ENCODE measurements at regions not wholly inside any gene's neighbourhood (a gene's known extent, or its start where the extent isn't known, plus 50 kb on each side); places are given as distances from the start of the nearest gene placed in this dataset.

DNA sequence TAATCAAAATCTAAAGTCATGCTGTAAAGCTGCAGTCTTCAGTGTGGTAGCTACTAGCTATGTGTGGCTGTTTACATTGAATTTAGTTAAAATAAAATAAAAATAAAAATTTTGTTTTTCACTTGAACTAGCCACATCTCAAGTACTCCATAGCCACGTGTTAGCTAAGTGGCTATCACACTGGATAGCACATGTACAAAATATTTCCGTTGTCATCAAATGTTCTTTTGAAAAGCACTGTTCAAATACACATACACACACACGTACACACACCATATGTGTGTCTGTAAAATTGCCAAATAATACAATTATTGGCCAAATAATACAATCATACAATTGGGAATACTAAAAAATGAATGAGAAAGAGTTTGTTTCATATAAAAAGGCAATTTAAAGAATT is 778.2 kb upstream of the FLRT2 start:
- Histone ChIP-seq H3K4me1 (ENCODE audit: control insufficient read depth, insufficient read depth, low read depth, low read length) (no peaks in the 10 kb centered on the region), H3K36me3 (ENCODE audit: control insufficient read depth in 1 of 2, insufficient read depth in 2 of 2, low read depth in 1 of 2, low read length in 2 of 2) (no peaks in the 10 kb centered on the region), H3K4me3 (ENCODE audit: insufficient read depth in 1 of 2, low read depth in 1 of 2, low read length in 2 of 2) (no peak overlapping the region), H3K9me3 (ENCODE audit: control insufficient read depth, low read length) (no peaks in the 10 kb centered on the region), H4K91ac (ENCODE audit: low read length) (no peak overlapping the region), H3K4me2 (ENCODE audit: low read length, poor library complexity, severe bottlenecking) (no peak overlapping the region), H3K4ac (ENCODE audit: low read depth in 1 of 2, low read length in 2 of 2) (no peak overlapping the region), H4K8ac (ENCODE audit: low read length) (no peak overlapping the region), H2BK5ac (ENCODE audit: low read depth, low read length, poor library complexity, severe bottlenecking) (no peak overlapping the region), H3K9ac (ENCODE audit: low read length) (no peak overlapping the region), H3K27ac (ENCODE audit: low read length, poor library complexity, severe bottlenecking) (no peak overlapping the region), H3K18ac (ENCODE audit: low read depth in 1 of 2, low read length in 2 of 2) (no peak overlapping the region), H2BK12ac (ENCODE audit: low read length in 2 of 2) (no peak overlapping the region), H3K23ac (ENCODE audit: low read length in 2 of 2) (no peak overlapping the region), H2BK15ac (ENCODE audit: low read depth, poor library complexity, severe bottlenecking) (no peak overlapping the region), H3K79me1 (replicated peaks; ENCODE audit: low read length, poor library complexity, severe bottlenecking) (no peaks in the 10 kb centered on the region), H2BK120ac (ENCODE audit: low read depth, low read length) (no peak overlapping the region), H3K14ac (ENCODE audit: low read length in 2 of 2) (no peak overlapping the region), H2AK5ac (ENCODE audit: low read length, severe bottlenecking) (no peak overlapping the region), H3K27me3 (ENCODE audit: control insufficient read depth in 1 of 2, insufficient read depth in 1 of 2, low read length in 2 of 2) (no peaks in the 10 kb centered on the region), H2AFZ (ENCODE audit: low read depth, low read length) (no peak overlapping the region)
- no peak for DNase-seq
- 91% methylated on average over 2 of the region's 3 CpGs for WGBS

- H2BK12ac ChIP-seq (ENCODE audit: low read length in 2 of 2) = no peak overlapping the region
- H2AK5ac ChIP-seq (ENCODE audit: low read length, severe bottlenecking) = no peak overlapping the region
- H4K8ac ChIP-seq (ENCODE audit: low read length) = no peak overlapping the region
- no peak for DNase-seq
- no peaks in the 10 kb centered on the region for H3K4me1 ChIP-seq (ENCODE audit: control insufficient read depth, insufficient read depth, low read depth, low read length)
- no peak overlapping the region for H4K91ac ChIP-seq (ENCODE audit: low read length)
- no peak overlapping the region for H3K9ac ChIP-seq (ENCODE audit: low read length)
- H3K27me3 ChIP-seq (ENCODE audit: control insufficient read depth in 1 of 2, insufficient read depth in 1 of 2, low read length in 2 of 2) = no peaks in the 10 kb centered on the region
- 79% methylated on average over 2 of the region's 5 CpGs for WGBS
- H3K4me3 ChIP-seq (ENCODE audit: insufficient read depth in 1 of 2, low read depth in 1 of 2, low read length in 2 of 2) = no peak overlapping the region
- no peak overlapping the region for H3K23ac ChIP-seq (ENCODE audit: low read length in 2 of 2)
- no peak overlapping the region for H2BK120ac ChIP-seq (ENCODE audit: low read depth, low read length)
- H3K79me1 ChIP-seq (replicated peaks; ENCODE audit: low read length, poor library complexity, severe bottlenecking) = no peaks in the 10 kb centered on the region
- H3K14ac ChIP-seq (ENCODE audit: low read length in 2 of 2) = no peak overlapping the region
- no peaks in the 10 kb centered on the region for H3K36me3 ChIP-seq (ENCODE audit: control insufficient read depth in 1 of 2, insufficient read depth in 2 of 2, low read depth in 1 of 2, low read length in 2 of 2)
- no peak overlapping the region for H3K18ac ChIP-seq (ENCODE audit: low read depth in 1 of 2, low read length in 2 of 2)
- H3K9me3 ChIP-seq (ENCODE audit: control insufficient read depth, low read length) = peaks cover 30% of the 10 kb centered on the region
- H2AFZ ChIP-seq (ENCODE audit: low read depth, low read length) = no peak overlapping the region
- no peak overlapping the region for H3K4ac ChIP-seq (ENCODE audit: low read depth in 1 of 2, low read length in 2 of 2)
- H2BK15ac ChIP-seq (ENCODE audit: low read depth, poor library complexity, severe bottlenecking) = no peak overlapping the region
- no peak overlapping the region for H3K4me2 ChIP-seq (ENCODE audit: low read length, poor library complexity, severe bottlenecking)
- no peak overlapping the region for H3K27ac ChIP-seq (ENCODE audit: low read length, poor library complexity, severe bottlenecking)
- H2BK5ac ChIP-seq (ENCODE audit: low read depth, low read length, poor library complexity, severe bottlenecking) = no peak overlapping the region
These were observed 769.3 kb upstream of the FLRT2 start for GRCh38 chr14:84760489-84761126.

DNA sequence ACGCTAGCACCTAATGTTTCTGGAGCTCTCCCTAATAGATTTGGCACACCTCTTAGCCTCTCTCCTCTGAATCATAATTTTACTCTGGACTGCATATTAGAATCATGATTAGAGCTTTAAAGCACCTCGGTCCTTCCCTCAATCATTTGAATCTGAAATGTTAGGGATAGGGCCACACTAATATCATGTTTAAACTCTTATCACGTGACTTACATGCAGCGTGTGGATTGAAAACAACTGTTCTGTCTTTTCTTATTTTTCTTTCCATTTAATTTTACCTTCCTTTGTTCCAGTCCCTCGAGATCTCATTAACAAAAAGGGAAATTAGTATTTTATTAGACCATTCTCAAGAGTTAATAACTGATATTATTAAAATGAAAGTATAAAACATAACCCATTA is 762.5 kb upstream of the FLRT2 start:
- Histone ChIP-seq H3K14ac (ENCODE audit: low read length in 2 of 2) (no peak overlapping the region), H2BK12ac (ENCODE audit: low read length in 2 of 2) (no peak overlapping the region), H3K79me1 (replicated peaks; ENCODE audit: low read length, poor library complexity, severe bottlenecking) (no peaks in the 10 kb centered on the region), H2AFZ (ENCODE audit: low read depth, low read length) (no peak overlapping the region), H3K27ac (ENCODE audit: low read length, poor library complexity, severe bottlenecking) (no peak overlapping the region), H4K8ac (ENCODE audit: low read length) (no peak overlapping the region), H3K4me2 (ENCODE audit: low read length, poor library complexity, severe bottlenecking) (no peak overlapping the region), H2AK5ac (ENCODE audit: low read length, severe bottlenecking) (no peak overlapping the region), H3K4ac (ENCODE audit: low read depth in 1 of 2, low read length in 2 of 2) (no peak overlapping the region), H3K23ac (ENCODE audit: low read length in 2 of 2) (no peak overlapping the region), H2BK15ac (ENCODE audit: low read depth, poor library complexity, severe bottlenecking) (no peak overlapping the region), H3K18ac (ENCODE audit: low read depth in 1 of 2, low read length in 2 of 2) (no peak overlapping the region), H3K4me3 (ENCODE audit: insufficient read depth in 1 of 2, low read depth in 1 of 2, low read length in 2 of 2) (no peak overlapping the region), H2BK5ac (ENCODE audit: low read depth, low read length, poor library complexity, severe bottlenecking) (no peak overlapping the region), H4K91ac (ENCODE audit: low read length) (no peak overlapping the region), H2BK120ac (ENCODE audit: low read depth, low read length) (no peak overlapping the region), H3K36me3 (ENCODE audit: control insufficient read depth in 1 of 2, insufficient read depth in 2 of 2, low read depth in 1 of 2, low read length in 2 of 2) (no peaks in the 10 kb centered on the region), H3K9me3 (ENCODE audit: control insufficient read depth, low read length) (peaks cover 30% of the 10 kb centered on the region), H3K9ac (ENCODE audit: low read length) (no peak overlapping the region), H3K4me1 (ENCODE audit: control insufficient read depth, insufficient read depth, low read depth, low read length) (no peaks in the 10 kb centered on the region), H3K27me3 (ENCODE audit: control insufficient read depth in 1 of 2, insufficient read depth in 1 of 2, low read length in 2 of 2) (no peaks in the 10 kb centered on the region)
- DNase-seq = no peak
- 94% methylated on average over 4 of the region's 5 CpGs for WGBS

GRCh38 chr14:84770030-84770429 is 759.9 kb upstream of the FLRT2 start:
- Histone ChIP-seq H2BK12ac (ENCODE audit: low read length in 2 of 2) (no peak overlapping the region), H3K27me3 (ENCODE audit: control insufficient read depth in 1 of 2, insufficient read depth in 1 of 2, low read length in 2 of 2) (no peaks in the 10 kb centered on the region), H3K23ac (ENCODE audit: low read length in 2 of 2) (no peak overlapping the region), H2AK5ac (ENCODE audit: low read length, severe bottlenecking) (no peak overlapping the region), H3K18ac (ENCODE audit: low read depth in 1 of 2, low read length in 2 of 2) (no peak overlapping the region), H3K4me3 (ENCODE audit: insufficient read depth in 1 of 2, low read depth in 1 of 2, low read length in 2 of 2) (no peak overlapping the region), H3K4me1 (ENCODE audit: control insufficient read depth, insufficient read depth, low read depth, low read length) (no peaks in the 10 kb centered on the region), H3K14ac (ENCODE audit: low read length in 2 of 2) (no peak overlapping the region), H2AFZ (ENCODE audit: low read depth, low read length) (no peak overlapping the region), H3K4me2 (ENCODE audit: low read length, poor library complexity, severe bottlenecking) (no peak overlapping the region), H3K9me3 (ENCODE audit: control insufficient read depth, low read length) (peaks cover 27% of the 10 kb centered on the region), H2BK5ac (ENCODE audit: low read depth, low read length, poor library complexity, severe bottlenecking) (no peak overlapping the region), H3K4ac (ENCODE audit: low read depth in 1 of 2, low read length in 2 of 2) (no peak overlapping the region), H3K9ac (ENCODE audit: low read length) (no peak overlapping the region), H3K79me1 (replicated peaks; ENCODE audit: low read length, poor library complexity, severe bottlenecking) (no peaks in the 10 kb centered on the region), H2BK15ac (ENCODE audit: low read depth, poor library complexity, severe bottlenecking) (no peak overlapping the region), H4K91ac (ENCODE audit: low read length) (no peak overlapping the region), H3K27ac (ENCODE audit: low read length, poor library complexity, severe bottlenecking) (no peak overlapping the region), H2BK120ac (ENCODE audit: low read depth, low read length) (no peak overlapping the region), H3K36me3 (ENCODE audit: control insufficient read depth in 1 of 2, insufficient read depth in 2 of 2, low read depth in 1 of 2, low read length in 2 of 2) (no peaks in the 10 kb centered on the region), H4K8ac (ENCODE audit: low read length) (no peak overlapping the region)
- no CpG with 5 or more reads among the region's 1 CpG for WGBS
- no peak for DNase-seq
